Esophagus (tissue), 2 donors: ENCODE measurements at regions not wholly inside any gene's neighbourhood (a gene's known extent, or its start where the extent isn't known, plus 50 kb on each side); places are given as distances from the start of the nearest gene placed in this dataset.

Experiments used
- H3K27ac ChIP-seq, 2 donors: one replicate each; pipeline ENCODE4 v1.5.1; 2013; ENCODE audit warnings: low read depth in 2 of 2, mild to moderate bottlenecking in 2 of 2, inconsistent platforms in 1 of 2, low read length in 1 of 2, moderate library complexity in 1 of 2
- H3K27me3 ChIP-seq, 2 donors: one replicate each; pipeline ENCODE4 v1.6.1; 2013; ENCODE audit warnings: low read length in 2 of 2, control low read depth in 1 of 2, mild to moderate bottlenecking in 1 of 2; ENCODE audit not compliant: insufficient read depth in 2 of 2, control insufficient read depth in 1 of 2
- H3K36me3 ChIP-seq, 2 donors: one replicate each; pipeline ENCODE4 v1.6.1; 2013; ENCODE audit warnings: low read length in 1 of 2; ENCODE audit not compliant: control insufficient read depth in 2 of 2, insufficient read depth in 2 of 2
- H3K4me1 ChIP-seq, 2 donors: one replicate each; pipeline ENCODE4 v1.6.1; 2013; ENCODE audit warnings: low read length in 1 of 2; ENCODE audit not compliant: control insufficient read depth in 2 of 2, insufficient read depth in 2 of 2
- H3K4me3 ChIP-seq, 2 donors: one replicate each; pipeline ENCODE4 v1.5.1; 2013; ENCODE audit warnings: low read length in 2 of 2, mild to moderate bottlenecking in 2 of 2, low read depth in 1 of 2, moderate library complexity in 1 of 2
- H3K9me3 ChIP-seq, 2 donors: one replicate each; pipeline ENCODE4 v1.6.1; 2013; ENCODE audit warnings: mild to moderate bottlenecking in 2 of 2, low read depth in 1 of 2, low read length in 1 of 2, moderate library complexity in 1 of 2; ENCODE audit not compliant: control insufficient read depth in 2 of 2, insufficient read depth in 1 of 2
- WGBS, 2 donors: extraction: QIAGEN DNeasy Blood & Tissue Kit; methylation state at CpG; one replicate each; pipeline ENCODE4 v1.1.7; 2013; 5-methylcytosine and 5-hydroxymethylcytosine counted together
- donor health status: healthy with polysubstance abuse.
- donor health status: Bipolar disorder and iron deficiency.

DNA sequence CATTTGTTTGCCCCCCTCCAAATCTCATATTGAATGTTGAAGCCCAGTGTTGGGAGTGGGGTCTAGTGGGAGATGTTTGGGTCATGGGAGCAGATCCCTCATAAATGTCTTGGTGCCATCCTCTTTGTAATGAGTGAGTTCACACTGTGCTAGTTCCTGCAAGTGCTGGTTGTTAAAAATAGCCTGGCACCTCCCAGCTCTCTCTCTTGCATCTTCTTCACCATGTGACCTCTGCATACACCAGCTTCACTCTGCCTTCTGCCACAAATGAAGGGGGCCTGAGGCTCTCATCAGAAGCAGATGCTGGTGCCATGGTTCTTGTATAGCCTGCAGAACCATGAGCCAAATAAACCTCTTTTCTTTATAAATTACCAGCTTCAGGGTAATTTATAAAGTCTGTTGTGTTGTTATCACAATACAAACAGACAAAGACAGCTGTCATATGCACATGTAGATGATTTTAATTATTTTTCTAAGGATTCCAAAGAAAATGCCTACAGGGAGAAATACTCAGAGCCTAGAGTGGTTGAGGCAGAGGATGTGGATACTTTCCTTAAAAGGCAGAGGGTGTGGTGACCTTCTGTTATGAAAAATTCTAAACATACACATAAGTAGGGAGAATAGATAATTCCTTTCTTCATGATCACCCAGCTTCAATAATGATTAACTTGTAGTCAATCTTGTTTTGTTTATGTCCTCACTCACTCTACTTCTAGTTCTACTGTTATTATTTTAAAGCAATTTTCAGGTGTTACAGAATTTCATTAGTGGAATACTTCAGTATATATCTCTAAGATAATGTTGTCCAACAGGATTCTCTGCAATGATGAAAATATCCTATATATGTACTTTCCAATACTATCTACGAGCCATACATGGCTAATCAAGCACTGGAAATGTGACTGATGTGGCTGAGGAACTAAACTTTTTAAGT, 75.1 kb upstream of the RANBP6 start:
- Histone ChIP-seq H3K27me3 (no peaks in the 10 kb centered on the region), H3K9me3 (no peaks in the 10 kb centered on the region), H3K4me3 (no peak overlapping the region), H3K4me1 (no peaks in the 10 kb centered on the region), H3K36me3 (no peaks in the 10 kb centered on the region), H3K27ac (no peak overlapping the region)
- 60 to 67% methylated on average over 1 of the region's 1 CpG for WGBS, 2 donors

DNA sequence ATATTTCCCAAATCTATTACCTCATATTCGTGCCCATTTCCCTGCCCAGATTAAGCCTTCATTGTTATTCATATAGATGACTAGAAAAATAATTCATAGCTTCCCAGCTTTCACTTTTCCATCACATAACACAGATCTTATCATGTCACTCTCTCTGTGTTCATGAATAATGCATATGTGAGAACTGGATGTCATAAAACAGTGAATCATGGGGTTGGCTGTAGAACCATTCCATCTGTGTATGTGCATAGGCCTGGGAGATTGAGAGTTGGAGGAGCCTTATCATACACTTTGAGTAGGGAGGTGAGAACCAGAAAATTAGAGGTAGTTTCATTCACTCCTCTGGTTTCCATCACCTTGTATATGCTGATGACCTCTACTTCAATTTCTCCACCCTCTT, 73.9 kb upstream of the RANBP6 start:
- Histone ChIP-seq H3K27me3 (no peaks in the 10 kb centered on the region), H3K9me3 (no peaks in the 10 kb centered on the region), H3K36me3 (no peaks in the 10 kb centered on the region), H3K4me3 (no peak overlapping the region), H3K27ac (no peak overlapping the region), H3K4me1 (no peaks in the 10 kb centered on the region)
- 70 to 79% methylated on average over 1 of the region's 1 CpG for WGBS, 2 donors

DNA sequence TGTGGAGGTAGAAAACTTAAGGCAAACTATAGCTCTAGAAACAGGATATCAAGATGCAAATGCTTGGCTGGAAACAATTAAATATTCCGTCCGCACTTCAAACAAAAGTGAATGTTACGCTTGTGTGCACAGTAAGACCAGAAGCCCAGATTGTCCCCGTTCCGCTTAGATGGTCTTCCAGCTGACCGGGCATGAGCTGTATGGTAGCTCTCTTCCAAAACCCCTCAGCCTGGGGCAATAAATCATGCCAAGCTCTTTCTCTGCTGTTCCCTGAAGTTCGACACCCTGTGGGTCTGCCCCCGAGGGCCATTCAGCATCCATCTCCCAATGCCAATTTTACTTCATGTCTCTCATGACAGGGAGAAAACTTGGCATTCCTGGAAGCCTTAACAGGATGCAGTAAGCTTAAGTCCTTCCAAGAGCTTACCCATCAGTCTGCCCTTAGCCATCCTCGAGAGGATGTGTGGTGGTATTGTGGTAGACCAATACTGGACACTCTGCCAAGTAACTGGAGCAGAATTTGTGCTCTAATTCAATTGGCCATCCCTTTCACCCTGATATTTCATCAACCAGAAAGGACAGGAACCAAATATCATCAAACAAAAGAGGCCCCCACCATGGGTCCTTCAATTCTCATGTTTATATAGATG, 70.7 kb upstream of the RANBP6 start:
- H3K36me3 ChIP-seq: no peaks in the 10 kb centered on the region
- no peaks in the 10 kb centered on the region for H3K4me1 ChIP-seq
- H3K27ac ChIP-seq: no peak overlapping the region
- H3K27me3 ChIP-seq: no peaks in the 10 kb centered on the region
- H3K9me3 ChIP-seq: no peaks in the 10 kb centered on the region
- WGBS, 2 donors: 82 to 88% methylated on average over 9 of the region's 9 CpGs
- no peak overlapping the region for H3K4me3 ChIP-seq

DNA sequence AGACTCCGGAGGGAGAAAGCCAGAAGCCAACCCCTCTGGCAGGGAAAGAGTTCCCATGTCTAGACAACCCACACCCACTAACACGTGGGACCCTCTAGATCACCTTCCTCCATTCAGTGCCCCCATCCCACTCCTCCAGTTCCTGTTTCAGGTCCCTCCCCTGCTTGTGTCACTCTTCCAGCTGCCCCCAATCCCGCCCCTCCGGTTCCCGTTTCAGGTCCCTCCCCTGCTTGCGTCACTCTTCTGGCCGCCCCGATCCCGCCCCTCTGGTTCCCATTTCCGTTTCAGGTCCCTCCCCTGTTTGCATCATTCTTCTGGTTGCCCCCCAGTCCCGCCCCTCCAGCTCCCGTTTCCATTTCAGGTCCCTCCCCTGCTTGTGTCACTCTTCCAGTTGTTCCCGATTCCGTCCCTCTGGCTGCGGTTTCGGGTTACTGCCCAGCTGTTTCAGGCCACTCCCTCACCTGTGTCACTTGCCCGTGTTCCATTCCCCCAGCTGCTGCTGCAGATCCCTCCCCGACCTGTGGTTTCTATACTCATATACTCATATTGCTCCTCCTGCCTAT, 64.8 kb upstream of the RANBP6 start:
- Histone ChIP-seq H3K9me3 (no peaks in the 10 kb centered on the region), H3K27ac (peak overlapping the region; percentile 35 to 78), H3K27me3 (no peaks in the 10 kb centered on the region), H3K36me3 (no peaks in the 10 kb centered on the region), H3K4me3 (peak overlapping the region; percentile 42 to 55), H3K4me1 (no peaks in the 10 kb centered on the region)
- WGBS, 2 donors: 28 to 35% methylated on average over 18 of the region's 18 CpGs

DNA sequence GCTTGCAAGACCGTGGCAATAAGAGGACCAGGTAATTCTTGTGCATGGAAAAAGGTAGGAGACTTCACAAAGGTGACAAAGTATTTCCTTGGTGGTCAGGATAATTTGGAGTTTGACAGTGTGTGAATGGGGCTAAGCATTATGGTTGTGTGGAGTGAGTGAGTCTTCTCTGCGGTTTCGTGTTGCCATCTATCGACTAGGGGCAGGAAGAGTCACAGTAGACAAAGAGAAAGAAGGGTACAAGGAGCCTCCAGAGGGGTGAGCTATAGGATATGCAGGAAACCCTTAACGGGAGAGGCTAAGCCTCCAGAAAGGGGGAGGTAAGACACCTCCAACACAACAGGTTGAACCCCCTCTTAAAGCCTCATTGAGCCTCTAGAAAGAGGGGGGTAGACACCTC, 64.0 kb upstream of the RANBP6 start:
- no peaks in the 10 kb centered on the region for H3K36me3 ChIP-seq
- no peaks in the 10 kb centered on the region for H3K4me1 ChIP-seq
- 91 to 94% methylated on average over 5 of the region's 5 CpGs for WGBS, 2 donors
- no peaks in the 10 kb centered on the region for H3K27me3 ChIP-seq
- no peak overlapping the region for H3K27ac ChIP-seq
- no peaks in the 10 kb centered on the region for H3K9me3 ChIP-seq
- no peak overlapping the region for H3K4me3 ChIP-seq

DNA sequence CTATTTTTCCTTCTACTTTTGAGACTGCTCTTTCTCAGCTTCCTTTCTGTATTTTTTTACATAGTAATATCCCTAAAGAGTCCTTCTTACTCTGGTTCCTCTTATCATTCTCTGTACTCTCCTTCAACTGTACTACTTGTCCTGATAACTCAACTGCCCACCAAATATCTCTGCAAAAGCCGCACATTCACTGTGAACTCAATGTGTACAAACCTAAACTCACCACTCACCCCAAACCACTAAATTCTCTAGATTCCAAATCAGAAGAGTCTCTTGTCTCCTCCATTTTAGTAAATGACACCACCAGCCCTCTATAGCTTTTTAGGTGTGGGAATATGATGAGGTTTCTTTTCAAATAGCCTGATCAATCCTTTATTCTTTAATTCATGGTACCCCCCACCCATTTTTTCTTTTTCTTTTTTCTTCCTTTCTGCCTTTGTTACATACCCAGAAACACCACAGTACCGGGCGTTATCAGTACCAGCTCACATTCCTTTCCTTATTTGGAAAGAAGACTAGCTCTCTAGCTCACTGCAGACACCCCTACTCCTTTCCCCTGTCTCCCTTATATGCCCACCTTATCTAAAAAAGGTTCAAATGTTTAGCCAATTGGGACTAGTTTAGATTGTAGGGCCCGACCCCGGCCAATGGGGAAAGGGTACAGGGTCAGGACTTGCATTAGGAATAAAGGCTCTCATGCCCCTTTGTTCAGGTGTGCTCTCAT, 63.1 kb upstream of the RANBP6 start:
- Histone ChIP-seq H3K4me1 (no peaks in the 10 kb centered on the region), H3K36me3 (no peaks in the 10 kb centered on the region), H3K9me3 (no peaks in the 10 kb centered on the region), H3K27me3 (no peaks in the 10 kb centered on the region), H3K4me3 (no peak overlapping the region), H3K27ac (no peak overlapping the region)
- WGBS, 2 donors: 66 to 68% methylated on average over 5 of the region's 5 CpGs

DNA sequence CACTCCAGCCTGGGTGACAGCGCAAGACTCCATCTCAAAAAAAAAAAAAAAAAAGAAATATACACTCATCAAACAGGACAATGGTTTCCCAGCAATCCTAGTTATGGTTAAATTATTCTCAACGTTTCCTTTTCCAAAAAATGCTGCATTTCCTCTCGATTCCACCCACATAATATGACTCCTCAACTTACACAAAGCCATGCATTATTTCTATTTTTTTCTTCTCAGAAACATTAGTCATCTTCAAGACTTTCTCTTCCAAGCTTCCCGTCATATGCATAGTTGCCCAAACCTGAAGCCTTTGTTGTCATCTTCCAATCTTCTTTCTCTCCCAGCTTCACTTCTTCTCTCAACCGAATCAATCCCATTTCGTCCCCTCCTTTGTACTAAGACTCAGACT, 61.4 kb upstream of the RANBP6 start:
- Histone ChIP-seq H3K36me3 (no peaks in the 10 kb centered on the region), H3K4me1 (no peaks in the 10 kb centered on the region), H3K4me3 (no peak overlapping the region), H3K27me3 (no peaks in the 10 kb centered on the region), H3K9me3 (no peaks in the 10 kb centered on the region), H3K27ac (no peak overlapping the region)
- 40 to 64% methylated on average over 5 to 6 of the region's 6 CpGs for WGBS, 2 donors

DNA sequence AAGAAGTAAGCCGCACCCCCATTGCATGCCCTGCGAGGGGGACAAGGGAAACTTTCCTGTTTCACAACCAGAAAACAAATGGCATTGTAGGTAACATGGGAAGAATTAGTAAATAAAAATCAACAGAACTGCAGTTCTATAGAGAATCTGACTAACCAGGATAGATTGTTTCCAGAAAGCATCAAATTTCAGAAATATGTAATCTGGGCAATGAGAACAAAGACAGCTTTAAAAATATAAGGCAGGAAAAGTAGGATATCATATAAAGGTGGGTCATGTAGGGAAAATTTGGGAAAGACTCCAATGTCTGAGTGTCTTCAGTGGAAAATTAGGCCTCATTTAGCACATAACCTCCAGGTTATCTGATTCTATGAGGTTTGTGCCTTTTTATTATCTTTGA, 58.3 kb upstream of the RANBP6 start:
- Histone ChIP-seq H3K27ac (no peak overlapping the region), H3K4me1 (no peaks in the 10 kb centered on the region), H3K27me3 (no peaks in the 10 kb centered on the region), H3K4me3 (no peak overlapping the region), H3K9me3 (no peaks in the 10 kb centered on the region), H3K36me3 (no peaks in the 10 kb centered on the region)
- WGBS, 2 donors: 90 to 96% methylated on average over 2 of the region's 2 CpGs

DNA sequence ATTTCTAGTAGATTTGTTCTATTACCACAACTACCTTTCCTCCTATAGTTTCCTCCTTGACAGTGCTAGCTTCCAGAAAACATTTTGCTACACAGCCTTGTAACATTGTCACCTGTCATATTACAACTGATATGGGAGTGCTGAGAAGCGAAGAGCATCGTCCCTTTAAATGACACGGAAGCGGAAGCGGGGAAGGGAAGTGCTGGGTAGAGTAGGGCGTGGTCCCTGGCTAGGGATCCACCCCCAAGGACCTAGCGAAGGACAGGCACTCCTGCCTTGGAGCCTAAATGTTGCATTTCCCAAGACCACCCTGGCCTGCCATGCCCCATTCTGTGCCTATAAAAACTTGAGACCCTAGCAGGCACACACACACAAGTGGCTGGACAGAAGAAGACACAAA, 57.4 kb upstream of the RANBP6 start:
- Histone ChIP-seq H3K4me3 (no peak overlapping the region), H3K36me3 (no peaks in the 10 kb centered on the region), H3K9me3 (no peaks in the 10 kb centered on the region), H3K4me1 (no peaks in the 10 kb centered on the region), H3K27ac (no peak overlapping the region), H3K27me3 (no peaks in the 10 kb centered on the region)
- WGBS, 2 donors: 79 to 87% methylated on average over 7 of the region's 7 CpGs
